ENCODE measurements at regions not wholly inside any gene's neighbourhood (a gene's known extent, or its start where the extent isn't known, plus 50 kb on each side); places are given as distances from the start of the nearest gene placed in this dataset.

DNA sequence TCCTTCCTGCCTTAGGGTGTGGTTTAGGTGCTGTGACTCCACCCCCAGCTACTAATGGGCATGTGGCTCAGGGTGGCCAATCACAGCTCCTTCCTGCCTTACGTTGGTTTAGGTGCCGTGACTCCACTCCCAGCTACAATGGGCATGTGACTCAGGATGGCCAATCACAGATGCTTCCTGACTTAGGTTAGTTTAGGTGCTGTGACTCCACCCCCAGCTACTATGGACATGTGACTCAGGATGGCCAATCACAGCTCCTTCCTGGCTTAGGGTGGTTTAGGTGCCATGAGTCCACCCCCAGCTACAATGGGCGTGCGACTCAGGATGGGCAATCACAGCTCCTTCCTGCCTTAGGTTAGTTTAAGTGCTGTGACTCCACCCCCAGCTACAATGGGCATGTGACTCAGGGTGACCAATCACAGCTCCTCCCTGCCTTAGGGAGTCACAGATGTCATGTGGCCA, 163.9 kb downstream of the TBX5 start:
- TF ChIP-seq POLR2A (IDR thresholded peaks at IDR 0.05; ENCODE audit: low read depth, low read length): no peak
- no peak for TF ChIP-seq CTCF (IDR thresholded peaks at IDR 0.05; ENCODE audit: extremely low read depth in 1 of 2, insufficient read depth in 1 of 2, low read depth in 1 of 2, low read length in 2 of 2)
- TF ChIP-seq EZH2 (IDR thresholded peaks at IDR 0.05; ENCODE audit: borderline replicate concordance, low read depth, low read length, severe bottlenecking): no peak
- TF ChIP-seq MAX (IDR thresholded peaks at IDR 0.05; ENCODE audit: insufficient read depth, insufficient read length): no peak
- no peak for TF ChIP-seq POLR2AphosphoS5 (IDR thresholded peaks at IDR 0.05; ENCODE audit: insufficient read depth, low read depth, low read length)
- no peak for TF ChIP-seq JUN (IDR thresholded peaks at IDR 0.05; ENCODE audit: borderline replicate concordance, insufficient read depth, insufficient read length, low read depth)
- no peak for TF ChIP-seq MYC (IDR thresholded peaks at IDR 0.05; ENCODE audit: low read depth, low read length)

All from endothelial cell of umbilical vein (primary cell).